HG02884 (cell line): ENCODE measurements at regions not wholly inside any gene's neighbourhood (a gene's known extent, or its start where the extent isn't known, plus 50 kb on each side); places are given as distances from the start of the nearest gene placed in this dataset.
A peak's percentile ranks its signal among the peaks of the same experiment; 100 is the strongest.
"Not testable (repeated sequence)": the region's sequence is repeated elsewhere in the genome, so short reads cannot be mapped to it uniquely, and the experiment has no call there.

Source experiments
- ATAC-seq: cut with Tn5 transposase; IDR thresholded peaks from one replicate; pipeline ENCODE4 v1.9.1; 2021; ENCODE audit warnings: mild to moderate bottlenecking, moderate library complexity; ENCODE audit not compliant: unreplicated experiment

DNA sequence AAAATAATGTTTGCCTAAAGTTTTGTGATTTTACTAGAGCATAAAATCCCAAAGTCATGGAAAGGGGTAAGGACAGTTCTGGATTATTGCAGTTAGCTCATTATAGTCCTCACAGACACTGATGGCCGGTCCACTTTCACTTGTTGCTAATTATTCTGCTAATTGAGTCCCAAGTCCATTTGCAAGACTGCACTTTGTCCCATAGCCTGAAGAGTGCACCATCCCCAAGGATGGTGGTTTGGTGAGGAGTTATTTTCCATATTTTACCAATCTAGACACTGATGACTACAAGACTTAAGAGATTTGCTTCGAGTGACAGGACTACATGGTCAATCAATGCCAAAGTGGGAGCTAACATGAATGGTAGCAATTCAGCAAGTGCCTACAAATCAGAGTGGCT, 181.8 kb upstream of the CACNA2D1 start:
- no peak for ATAC-seq

DNA sequence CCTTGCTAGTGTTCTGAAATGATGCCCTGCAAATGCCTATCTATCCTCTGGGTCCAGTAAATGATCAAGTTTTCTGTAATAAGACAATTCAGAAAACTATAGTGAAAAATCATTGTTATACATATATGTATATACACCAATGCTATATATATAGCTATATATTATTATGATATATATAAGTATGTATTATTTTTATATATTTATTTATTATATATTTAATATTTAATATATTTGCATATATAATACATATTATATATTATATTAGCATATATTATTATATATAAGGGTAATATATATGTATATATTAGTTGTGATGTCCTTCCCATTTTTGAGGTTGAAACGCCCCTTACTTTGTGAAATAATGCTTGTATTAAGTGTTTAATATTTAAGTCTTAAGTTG, 181.4 kb upstream of the CACNA2D1 start:
- ATAC-seq, result no peak

DNA sequence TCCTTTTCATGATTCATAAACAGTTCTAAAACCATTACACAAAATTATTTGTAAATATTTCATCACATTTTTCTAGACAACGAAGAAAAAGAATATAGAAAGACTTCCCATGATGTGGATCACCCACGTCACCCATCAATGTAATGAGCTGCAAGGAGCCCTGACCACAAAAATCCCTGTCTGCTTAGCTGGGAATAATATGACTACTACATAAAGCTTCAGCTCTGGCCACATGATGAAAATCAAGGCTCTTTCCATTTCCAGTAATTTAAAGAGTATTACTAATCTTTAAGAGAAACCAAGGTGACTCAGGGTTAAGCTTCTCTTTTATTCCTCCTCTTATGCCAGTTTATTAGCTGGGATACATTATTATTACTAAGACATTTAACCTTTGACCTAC, 180.8 kb upstream of the CACNA2D1 start:
- no peak for ATAC-seq

DNA sequence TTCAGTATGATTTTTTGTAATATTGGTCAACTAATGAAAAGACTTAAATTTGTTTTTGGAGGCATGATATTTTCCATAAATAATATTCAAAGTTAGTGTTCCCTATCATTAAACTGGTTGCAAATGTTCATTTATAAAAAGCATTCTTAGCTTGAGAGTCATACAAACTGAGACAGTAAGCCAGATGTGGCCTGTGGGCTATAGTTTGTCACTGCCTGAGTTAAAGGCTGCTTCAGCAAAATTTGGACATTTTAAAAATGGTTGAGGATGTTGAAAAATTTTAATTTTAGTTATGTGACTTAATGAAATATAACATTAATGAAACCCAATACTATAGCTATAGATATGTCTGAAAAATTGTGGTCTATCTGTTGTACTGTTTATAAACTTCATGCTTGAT, 180.2 kb upstream of the CACNA2D1 start:
- no peak for ATAC-seq

DNA sequence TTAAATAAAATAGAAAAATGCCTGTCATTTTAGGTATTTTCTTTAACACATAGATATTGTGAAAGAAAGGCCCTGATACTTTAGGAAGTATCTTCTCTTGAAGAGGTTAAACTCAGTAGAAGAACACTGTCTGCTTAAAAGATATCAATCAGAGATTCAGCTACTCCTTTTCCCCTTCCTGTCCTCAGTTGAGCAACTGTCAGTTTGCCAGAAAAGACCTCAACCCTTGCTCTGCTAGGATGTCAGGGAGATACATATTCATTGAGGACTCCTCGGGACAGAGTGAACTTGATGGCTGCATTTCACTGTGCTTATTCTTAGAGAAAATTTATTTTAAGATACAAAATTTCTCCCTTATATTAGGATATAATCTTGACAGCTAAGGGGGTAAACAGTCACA, 173.6 kb upstream of the CACNA2D1 start:
- no peak for ATAC-seq

DNA sequence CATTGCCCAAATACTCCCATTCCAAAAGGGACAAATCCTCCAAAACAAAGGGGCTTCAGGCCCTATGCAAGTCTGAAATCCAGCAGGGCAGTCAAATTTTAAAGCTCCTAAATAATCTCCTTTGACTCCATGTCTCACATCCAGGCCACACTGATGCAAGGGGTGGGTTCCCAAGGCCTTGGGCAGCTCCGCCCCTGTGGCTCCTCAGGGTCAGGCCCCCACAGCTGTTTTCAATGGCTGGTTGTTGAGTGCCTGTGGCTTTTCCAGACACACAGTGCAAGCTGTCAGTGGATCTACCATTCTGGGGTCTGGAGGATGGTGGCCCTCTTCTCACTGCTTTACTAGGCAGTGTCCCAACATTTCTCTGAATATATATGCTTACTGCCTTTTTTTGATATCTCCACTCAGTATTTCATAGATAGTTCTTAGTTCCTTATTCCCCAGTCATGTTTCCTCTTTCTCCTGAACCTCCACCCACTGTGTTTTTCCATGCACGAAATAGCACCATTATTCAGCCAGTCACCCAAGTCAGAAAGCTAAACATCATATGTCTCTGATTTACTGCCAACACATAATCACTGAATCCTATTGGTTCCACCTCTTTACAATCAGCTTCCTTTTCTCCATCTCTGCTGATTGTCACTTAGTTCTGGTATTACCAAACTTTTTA, 172.6 kb upstream of the CACNA2D1 start:
- ATAC-seq, result no peak

DNA sequence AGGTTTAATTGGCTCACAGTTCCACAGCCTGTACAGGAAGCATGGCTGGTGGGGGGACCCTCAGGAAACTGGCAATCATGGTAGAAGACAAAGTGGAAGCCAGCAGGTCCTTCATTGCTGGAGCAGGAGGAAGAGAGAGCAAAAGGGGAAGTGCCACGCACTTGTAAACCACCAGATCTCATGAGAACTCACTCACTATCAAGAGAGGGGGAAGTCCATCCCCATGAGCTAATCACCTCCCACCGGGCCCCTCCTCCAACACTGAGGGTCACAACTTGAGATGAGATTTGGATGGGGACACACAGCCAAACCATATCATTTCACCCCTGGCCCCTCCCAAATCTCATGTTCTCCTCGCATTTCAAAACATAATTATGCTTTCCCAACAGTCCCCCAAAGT, 171.9 kb upstream of the CACNA2D1 start:
- ATAC-seq, result peak; percentile 89

DNA sequence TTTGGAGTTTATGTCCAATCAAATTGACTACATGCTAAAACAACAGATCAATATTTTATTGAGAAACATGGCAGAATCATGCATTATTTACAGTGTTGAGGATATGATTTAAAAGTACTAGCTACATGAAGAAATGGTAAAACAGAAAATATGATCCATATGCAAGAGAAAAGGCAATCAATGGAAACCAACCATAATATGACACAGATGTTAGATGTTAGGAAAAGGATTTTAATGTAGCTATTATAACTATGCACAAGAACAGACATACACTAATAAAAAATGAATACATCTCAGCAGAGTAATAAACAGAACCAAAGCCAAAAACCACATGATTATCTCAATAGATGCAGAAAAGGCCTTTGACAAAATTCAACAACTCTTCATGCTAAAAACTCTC, 166.2 kb upstream of the CACNA2D1 start:
- ATAC-seq, result no peak

DNA sequence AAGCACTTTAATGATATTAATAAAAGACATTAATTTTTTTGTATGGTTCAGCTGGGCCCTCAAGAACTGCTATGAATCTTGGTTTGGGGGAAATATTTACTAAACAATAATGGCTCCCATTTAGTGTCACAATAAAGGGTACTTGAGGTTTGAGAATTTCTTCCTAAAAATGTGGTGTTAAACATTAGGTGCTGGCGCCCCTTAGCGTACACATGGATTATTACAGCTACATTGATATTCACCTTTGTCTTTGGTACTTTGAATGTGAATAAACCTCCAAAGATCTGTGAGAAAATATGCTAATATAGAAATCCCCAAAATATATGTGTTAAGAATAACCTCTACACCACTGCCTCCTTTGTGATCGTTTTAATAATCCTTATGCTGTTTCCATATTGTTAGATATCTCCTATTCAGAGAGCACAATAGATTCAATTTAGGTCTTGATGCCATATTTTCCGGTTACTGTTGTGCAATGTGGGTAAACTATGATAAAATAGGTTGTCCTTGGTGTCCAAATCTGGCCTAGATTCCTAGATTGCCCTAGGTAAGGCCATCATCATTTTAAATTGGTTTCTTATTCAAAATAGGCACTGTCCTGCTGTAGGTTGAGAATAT, 161.8 kb upstream of the CACNA2D1 start:
- no peak for ATAC-seq

DNA sequence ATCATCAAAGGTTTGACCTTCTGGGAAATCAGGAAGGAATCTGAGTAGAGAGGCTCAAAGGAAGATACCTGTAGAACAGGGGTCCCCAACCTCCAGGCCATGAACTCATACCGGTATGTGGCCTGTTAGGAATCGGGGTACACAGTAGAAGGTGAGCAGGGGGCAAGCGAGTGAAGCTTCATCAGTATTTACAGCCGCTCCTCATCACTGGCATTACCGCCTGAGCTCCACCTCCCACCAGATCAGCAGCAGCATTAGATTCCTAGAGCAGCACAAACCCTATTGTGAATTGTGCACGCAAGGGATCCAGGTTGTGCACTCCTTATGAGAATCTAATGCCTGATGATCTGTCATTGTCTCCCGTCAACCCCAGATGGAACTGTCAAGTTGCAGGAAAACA, 158.5 kb upstream of the CACNA2D1 start:
- no peak for ATAC-seq

DNA sequence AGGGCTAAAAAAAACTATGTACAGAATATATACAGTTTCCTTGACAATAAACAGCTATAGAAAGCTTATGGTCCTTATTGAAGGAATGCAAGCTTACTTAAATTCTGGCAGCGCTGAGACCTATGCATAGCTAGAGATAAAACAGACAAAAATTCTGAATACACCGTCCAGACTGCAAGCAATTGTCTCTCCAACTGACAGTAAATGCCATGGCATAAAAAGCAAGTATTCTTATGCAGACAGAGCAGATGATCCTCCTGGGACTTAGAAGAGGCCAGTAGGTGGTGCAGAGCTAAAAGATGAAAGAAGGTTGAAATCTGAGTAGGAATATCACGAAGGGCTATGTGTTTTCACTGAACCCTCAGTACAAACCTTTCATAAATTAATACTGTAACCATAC, 157.0 kb upstream of the CACNA2D1 start:
- ATAC-seq, result no peak

DNA sequence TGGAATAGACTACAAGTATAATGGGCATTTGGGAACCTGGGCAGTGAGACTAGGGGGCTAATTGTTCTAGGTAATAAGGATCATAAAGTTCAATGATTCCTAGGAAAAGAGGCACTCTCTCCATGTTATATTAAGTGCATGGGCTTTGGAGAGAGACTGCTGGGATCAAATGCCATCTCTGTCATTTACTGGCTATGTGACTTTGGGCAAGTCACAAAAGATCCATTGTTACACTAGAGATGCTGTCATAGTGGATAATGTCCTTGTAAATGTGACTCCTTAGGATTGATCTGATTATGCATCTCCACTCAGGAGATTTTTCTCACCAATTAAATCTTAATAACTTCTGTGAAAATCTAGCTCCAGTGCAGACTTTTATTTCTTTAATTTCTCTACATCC, 156.3 kb upstream of the CACNA2D1 start:
- no peak for ATAC-seq

DNA sequence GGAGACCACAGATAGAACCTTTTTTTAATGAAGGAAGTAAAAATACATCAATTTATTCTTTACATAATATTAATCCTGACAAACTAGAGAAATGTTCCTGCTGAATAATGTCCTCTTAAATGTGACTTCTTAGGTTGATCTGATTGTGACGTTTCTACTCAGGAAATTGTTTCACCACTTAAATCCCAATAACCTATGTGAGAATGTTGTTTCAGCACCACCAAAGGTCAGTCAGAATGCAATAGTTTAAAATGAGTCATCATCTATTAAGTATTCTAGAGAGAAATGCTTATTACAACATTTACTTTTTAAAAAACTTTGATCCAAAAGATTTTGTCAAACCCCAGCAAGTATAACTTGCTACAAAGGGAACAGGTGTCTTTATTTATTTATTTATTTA, 155.4 kb upstream of the CACNA2D1 start:
- no peak for ATAC-seq

DNA sequence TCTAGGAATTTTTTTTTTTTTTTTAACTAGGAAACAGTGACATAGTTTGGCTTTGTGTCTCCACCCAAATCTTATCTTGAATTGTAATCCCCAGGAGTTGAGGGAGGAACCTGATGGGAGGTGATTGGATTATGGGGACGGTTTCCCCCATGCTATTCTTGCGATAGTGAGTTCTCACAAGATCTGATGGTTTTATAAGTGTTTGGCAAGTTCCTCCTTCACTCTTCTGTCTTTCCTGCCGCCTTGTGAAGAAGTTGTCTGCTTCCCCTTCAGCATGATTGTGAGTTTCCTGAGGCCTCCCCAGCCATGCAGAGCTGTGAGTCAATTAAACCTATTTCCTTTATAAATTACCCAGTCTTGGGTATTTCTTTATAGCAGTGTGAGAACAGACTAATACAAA, 152.2 kb upstream of the CACNA2D1 start:
- ATAC-seq, result not testable (repeated sequence)

DNA sequence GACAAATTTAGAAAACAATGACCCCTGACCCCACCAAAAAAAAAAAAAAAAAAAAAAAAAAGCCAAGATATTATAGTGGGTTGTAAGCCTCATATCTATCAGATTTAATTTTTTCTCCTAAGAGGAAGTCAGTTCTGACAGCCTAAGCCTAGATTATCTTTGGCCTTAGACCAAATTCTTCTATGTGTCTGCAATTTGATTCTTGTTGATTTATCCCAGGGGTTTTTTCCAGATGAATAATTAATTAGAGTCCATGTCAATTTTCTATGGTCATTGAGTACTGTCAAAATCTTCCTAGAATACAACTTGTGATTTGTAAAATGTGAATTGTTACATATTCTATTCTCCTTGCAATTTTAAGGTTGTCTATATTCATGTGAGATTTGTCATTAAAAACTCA, 151.6 kb upstream of the CACNA2D1 start:
- no peak for ATAC-seq

DNA sequence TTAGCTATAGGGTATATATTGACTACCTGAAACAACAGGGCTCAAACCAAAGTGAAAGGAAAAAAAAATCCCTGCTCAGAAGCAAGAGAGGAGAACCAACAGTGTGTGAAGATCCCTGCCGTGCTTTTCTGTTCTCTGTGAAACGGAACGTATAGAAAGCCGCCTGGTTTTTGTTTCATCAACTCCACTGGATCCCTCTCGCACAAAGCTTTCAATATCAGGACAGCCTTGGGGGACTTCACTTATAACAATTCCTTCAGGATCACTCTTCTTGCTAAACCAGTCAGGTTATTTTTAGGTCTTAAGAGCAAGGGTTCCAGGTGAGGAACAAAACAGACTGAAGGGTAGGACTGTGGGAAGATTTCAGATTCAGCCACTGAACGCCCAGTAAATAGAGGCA, 151.1 kb upstream of the CACNA2D1 start:
- no peak for ATAC-seq

DNA sequence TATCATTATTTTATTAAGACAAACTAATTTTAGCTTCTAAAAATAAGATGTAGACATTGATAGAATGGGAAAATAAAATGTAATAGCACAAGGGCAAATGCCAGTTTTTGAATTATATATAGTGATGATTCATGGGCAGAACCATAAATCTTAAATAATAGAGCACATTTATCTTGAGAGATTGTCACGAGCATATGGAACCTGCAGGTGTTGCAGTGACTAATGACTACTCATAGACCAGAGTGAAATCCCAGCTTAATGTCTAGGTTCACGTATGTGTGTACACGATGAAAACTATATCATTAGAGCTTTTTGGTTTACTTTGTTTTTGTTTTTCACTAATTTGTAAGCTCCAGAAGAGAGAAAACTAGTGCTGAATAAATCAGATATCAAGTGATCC, 150.2 kb upstream of the CACNA2D1 start:
- ATAC-seq, result no peak

DNA sequence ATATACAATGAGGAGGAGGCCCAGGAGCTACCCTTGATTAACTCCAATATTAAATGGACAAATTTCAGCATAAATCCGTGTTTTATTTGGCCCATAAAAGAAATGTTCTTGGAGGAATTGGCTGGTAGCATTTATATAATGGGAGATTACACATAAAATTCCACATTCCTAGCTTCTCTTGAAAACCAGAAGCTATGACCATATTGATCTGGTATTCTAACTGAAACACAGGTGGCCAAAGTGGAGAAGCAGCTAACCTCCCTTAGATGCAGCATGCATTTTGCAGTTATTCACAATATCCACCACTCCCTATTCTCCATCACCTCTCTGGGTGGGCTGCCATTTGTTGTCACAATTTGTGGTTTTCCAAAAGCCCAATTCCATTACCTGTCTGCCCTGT, 148.8 kb upstream of the CACNA2D1 start:
- ATAC-seq, result no peak

DNA sequence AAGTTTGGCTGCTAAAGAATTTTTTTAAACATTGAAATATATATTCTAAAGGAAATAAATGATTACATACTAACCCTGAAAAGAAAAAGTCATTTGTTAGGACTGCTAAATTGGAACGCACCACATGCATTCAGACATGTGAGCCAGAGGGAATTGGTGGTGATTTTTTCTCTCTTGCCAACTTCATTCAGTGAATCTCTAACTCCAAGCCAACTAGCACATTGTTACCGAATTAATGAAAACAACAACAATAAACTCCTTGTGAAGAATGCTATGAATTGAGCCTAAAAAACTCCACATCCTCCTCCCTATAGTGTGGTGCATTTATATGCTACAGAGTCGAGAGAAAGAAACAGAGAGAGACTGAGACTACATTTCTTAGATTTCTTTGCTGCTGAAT, 135.5 kb upstream of the CACNA2D1 start:
- ATAC-seq, result no peak

DNA sequence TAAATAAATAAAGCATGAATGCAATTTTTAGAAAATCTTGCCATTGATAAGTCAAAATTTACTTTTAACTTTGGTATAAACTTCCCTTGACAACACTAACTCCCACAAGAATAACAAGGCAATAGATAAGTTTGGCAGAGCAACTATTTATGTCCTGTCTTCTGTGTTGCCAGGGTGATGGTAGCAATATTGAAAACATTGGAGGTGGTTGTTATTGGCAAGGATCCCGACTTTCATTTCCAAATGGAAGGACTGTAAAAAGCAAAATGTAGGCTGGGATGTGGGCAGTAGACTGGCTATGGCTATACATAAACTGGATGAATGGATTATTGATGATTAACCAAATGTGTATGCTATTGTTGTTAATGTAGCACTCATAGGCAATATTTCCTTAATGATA, 134.9 kb upstream of the CACNA2D1 start:
- no peak for ATAC-seq

DNA sequence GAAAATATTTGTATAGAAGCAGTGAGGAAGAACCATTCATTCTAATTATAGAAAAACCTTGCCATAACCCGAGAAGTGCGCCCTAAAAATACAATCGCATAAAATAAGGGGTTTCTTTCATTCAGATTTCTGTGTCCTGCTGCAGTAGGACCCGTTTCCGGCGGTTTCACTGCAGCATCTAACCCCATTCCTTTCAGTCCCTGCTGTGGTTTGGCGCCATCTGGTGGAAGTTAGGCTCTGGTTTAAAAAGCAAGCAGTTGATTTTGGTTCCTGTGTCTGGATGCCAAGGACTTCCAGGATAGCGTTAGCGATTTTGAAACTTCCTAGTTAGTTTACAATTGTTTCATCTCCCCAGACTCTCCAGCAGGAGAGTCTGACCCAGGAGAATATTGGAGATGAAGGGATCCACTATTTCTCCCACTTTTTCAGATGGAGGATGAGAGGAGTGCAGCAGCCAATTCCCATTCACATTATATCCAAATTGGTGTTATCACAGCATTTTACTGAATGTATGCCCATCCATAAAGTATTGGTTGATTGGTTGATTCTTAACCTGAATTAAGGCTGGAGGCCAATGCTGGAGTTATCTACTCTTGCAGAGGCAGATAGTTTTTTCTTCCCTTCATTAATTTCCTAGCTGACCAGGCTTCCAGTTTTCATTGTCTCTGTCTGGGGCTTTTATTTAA, 128.8 kb upstream of the CACNA2D1 start:
- peak; percentile 91 for ATAC-seq

DNA sequence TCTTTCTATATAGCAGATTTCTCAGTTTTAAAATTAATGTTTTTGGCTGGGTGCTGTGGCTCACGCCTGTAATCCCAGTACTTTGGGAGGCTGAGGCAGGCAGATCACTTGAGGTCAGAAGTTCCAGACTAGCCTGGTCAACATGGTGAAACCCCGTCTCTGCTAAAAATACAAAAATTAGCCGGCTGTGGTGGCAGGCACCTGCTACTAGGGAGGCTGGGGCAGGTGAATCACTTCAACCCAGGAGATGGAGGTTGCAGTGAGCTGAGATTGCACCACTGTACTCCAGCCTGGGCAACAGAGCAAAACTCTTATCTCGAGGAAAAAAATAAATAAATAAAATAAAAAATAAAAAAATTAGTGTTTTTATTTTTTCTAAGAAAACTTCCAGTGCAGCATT, 127.5 kb upstream of the CACNA2D1 start:
- ATAC-seq, result not testable (repeated sequence)

DNA sequence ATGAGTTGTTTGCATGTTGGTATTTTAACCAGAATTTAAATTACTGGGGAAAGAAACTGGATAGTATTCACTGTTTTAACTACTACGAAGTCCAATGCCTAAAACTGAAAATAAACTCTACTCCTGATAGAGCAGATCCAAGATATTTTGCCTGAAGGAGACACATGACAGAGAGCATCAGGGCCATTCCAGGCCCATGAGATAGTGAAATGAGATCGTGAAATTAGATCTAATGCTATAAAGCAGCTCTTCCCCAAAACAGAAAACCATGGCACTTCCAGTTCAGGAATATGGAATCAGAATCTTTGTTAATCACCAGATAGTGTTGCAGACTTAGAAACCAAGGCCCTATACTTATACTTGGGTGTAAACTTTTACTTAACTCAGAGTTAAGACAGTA, 124.3 kb upstream of the CACNA2D1 start:
- no peak for ATAC-seq
